Karpas-422 (cell line): ENCODE measurements at regions not wholly inside any gene's neighbourhood (a gene's known extent, or its start where the extent isn't known, plus 50 kb on each side); places are given as distances from the start of the nearest gene placed in this dataset.

Source experiments
- DNase-seq: peaks from one replicate; pipeline ENCODE4 v3.0.0-alpha.2; 2015
- H2AFZ ChIP-seq: fragments of 200-600 bp; sonication (generic); 2 replicates; pipeline ENCODE4 v1.6.1; 2014; ENCODE audit warnings: antibody characterized with exemption, low read length, mixed read lengths
- H3K27ac ChIP-seq: fragments of 200-600 bp; sonication (generic); 2 replicates; pipeline ENCODE4 v1.5.1; 2014; ENCODE audit warnings: mild to moderate bottlenecking, low read length, moderate library complexity
- H3K27me3 ChIP-seq: fragments of 200-600 bp; sonication (generic); 2 replicates; pipeline ENCODE4 v1.6.1; 2014; ENCODE audit warnings: low read length, mixed read lengths
- H3K36me3 ChIP-seq: fragments of 200-600 bp; sonication (generic); 2 replicates; pipeline ENCODE4 v1.6.1; 2014; ENCODE audit warnings: low read length, mixed read lengths; ENCODE audit not compliant: insufficient read depth
- H3K4me1 ChIP-seq: fragments of 200-600 bp; sonication (generic); 2 replicates; pipeline ENCODE4 v1.6.1; 2014; ENCODE audit warnings: mild to moderate bottlenecking, low read length, mixed read lengths
- H3K4me2 ChIP-seq: fragments of 200-600 bp; sonication (generic); 2 replicates; pipeline ENCODE4 v1.6.1; 2014; ENCODE audit warnings: low read length, low read depth, mild to moderate bottlenecking; ENCODE audit not compliant: poor library complexity, severe bottlenecking
- H3K4me3 ChIP-seq: fragments of 200-600 bp; sonication (generic); 2 replicates; pipeline ENCODE4 v1.5.1; 2014; ENCODE audit warnings: mild to moderate bottlenecking, antibody characterized with exemption, low read length, mixed read lengths
- H3K79me2 ChIP-seq: fragments of 200-600 bp; sonication (generic); 2 replicates; pipeline ENCODE4 v1.6.1; 2014; ENCODE audit warnings: mild to moderate bottlenecking, low read length, mixed read lengths
- H3K9ac ChIP-seq: fragments of 200-600 bp; sonication (generic); 2 replicates; pipeline ENCODE4 v1.6.0; 2014; ENCODE audit warnings: low read length
- H3K9me2 ChIP-seq: fragments of 200-600 bp; sonication (generic), shearing (Covaris generic); replicated peaks from 2 replicates; pipeline ENCODE4 v1.6.0; 2014; ENCODE audit warnings: mild to moderate bottlenecking, low read length, moderate library complexity; ENCODE audit not compliant: insufficient read depth
- H3K9me3 ChIP-seq: fragments of 300-700, 200-600 bp; sonication (generic); 2 replicates; pipeline ENCODE4 v1.6.1; 2014; ENCODE audit warnings: low read length, mixed read lengths
- H4K20me1 ChIP-seq: fragments of 200-600 bp; sonication (generic); 2 replicates; pipeline ENCODE4 v1.6.1; 2014; ENCODE audit warnings: mild to moderate bottlenecking, antibody characterized with exemption, low read length, low read depth; ENCODE audit not compliant: insufficient read depth

GRCh38 chr6:119545245-119545644 is 195.7 kb upstream of the MAN1A1 start:
- no peak for DNase-seq
- no peak overlapping the region for H3K9ac ChIP-seq
- H4K20me1 ChIP-seq: no peaks in the 10 kb centered on the region
- no peak overlapping the region for H3K27ac ChIP-seq
- H3K9me3 ChIP-seq: no peaks in the 10 kb centered on the region
- H2AFZ ChIP-seq: no peak overlapping the region
- no peaks in the 10 kb centered on the region for H3K27me3 ChIP-seq
- H3K4me3 ChIP-seq: no peak overlapping the region
- no peaks in the 10 kb centered on the region for H3K4me1 ChIP-seq
- H3K4me2 ChIP-seq: no peak overlapping the region
- H3K79me2 ChIP-seq: no peaks in the 10 kb centered on the region
- 0 out of 2 replicates have a peak, but pooled peaks cover 3% of the 10 kb centered on the region for H3K9me2 ChIP-seq
- no peaks in the 10 kb centered on the region for H3K36me3 ChIP-seq

GRCh38 chr6:119544325-119545175 is 195.0 kb upstream of the MAN1A1 start:
- H4K20me1 ChIP-seq: no peaks in the 10 kb centered on the region
- H3K9me3 ChIP-seq: no peaks in the 10 kb centered on the region
- no peaks in the 10 kb centered on the region for H3K4me1 ChIP-seq
- H3K9me2 ChIP-seq: 0 out of 2 replicates have a peak, but pooled peaks cover 3% of the 10 kb centered on the region
- no peaks in the 10 kb centered on the region for H3K36me3 ChIP-seq
- H3K4me2 ChIP-seq: no peak overlapping the region
- H3K27ac ChIP-seq: no peak overlapping the region
- no peak for DNase-seq
- H3K4me3 ChIP-seq: no peak overlapping the region
- H3K9ac ChIP-seq: no peak overlapping the region
- H3K27me3 ChIP-seq: no peaks in the 10 kb centered on the region
- H3K79me2 ChIP-seq: no peaks in the 10 kb centered on the region
- H2AFZ ChIP-seq: no peak overlapping the region

- DNase-seq: no peak
- no peaks in the 10 kb centered on the region for H3K36me3 ChIP-seq
- H3K27ac ChIP-seq: no peak overlapping the region
Measured at GRCh38 chr6:119543332-119543731, 193.8 kb upstream of the MAN1A1 start.

GRCh38 chr6:119542037-119542436 is 192.5 kb upstream of the MAN1A1 start:
- H3K9me3 ChIP-seq: no peaks in the 10 kb centered on the region
- H3K9ac ChIP-seq: no peak overlapping the region
- H3K27ac ChIP-seq: no peak overlapping the region
- H3K4me3 ChIP-seq: no peak overlapping the region
- H3K9me2 ChIP-seq: 0 out of 2 replicates have a peak, but pooled peaks cover 3% of the 10 kb centered on the region
- H3K27me3 ChIP-seq: no peaks in the 10 kb centered on the region
- H3K4me1 ChIP-seq: no peaks in the 10 kb centered on the region
- H3K79me2 ChIP-seq: no peaks in the 10 kb centered on the region
- no peak overlapping the region for H2AFZ ChIP-seq
- no peaks in the 10 kb centered on the region for H4K20me1 ChIP-seq
- no peak for DNase-seq
- H3K4me2 ChIP-seq: no peak overlapping the region
- no peaks in the 10 kb centered on the region for H3K36me3 ChIP-seq

More at GRCh38 chr6:119543332-119543731, 193.8 kb upstream of the MAN1A1 start:
- 0 out of 2 replicates have a peak, but pooled peaks cover 3% of the 10 kb centered on the region for H3K9me2 ChIP-seq
- H3K9ac ChIP-seq: no peak overlapping the region
- no peaks in the 10 kb centered on the region for H3K4me1 ChIP-seq
- no peaks in the 10 kb centered on the region for H3K27me3 ChIP-seq
- no peaks in the 10 kb centered on the region for H3K79me2 ChIP-seq
- H3K9me3 ChIP-seq: no peaks in the 10 kb centered on the region
- H4K20me1 ChIP-seq: no peaks in the 10 kb centered on the region
- H2AFZ ChIP-seq: no peak overlapping the region
- H3K4me2 ChIP-seq: no peak overlapping the region
- H3K4me3 ChIP-seq: no peak overlapping the region

GRCh38 chr6:119541132-119541905 is 191.8 kb upstream of the MAN1A1 start:
- Histone ChIP-seq H3K9me3 (no peaks in the 10 kb centered on the region), H3K4me3 (no peak overlapping the region), H2AFZ (no peak overlapping the region), H3K36me3 (no peaks in the 10 kb centered on the region), H4K20me1 (no peaks in the 10 kb centered on the region), H3K27me3 (no peaks in the 10 kb centered on the region), H3K9ac (no peak overlapping the region), H3K79me2 (no peaks in the 10 kb centered on the region), H3K27ac (no peak overlapping the region), H3K4me1 (no peaks in the 10 kb centered on the region), H3K9me2 (0 out of 2 replicates have a peak, but pooled peaks cover 3% of the 10 kb centered on the region), H3K4me2 (no peak overlapping the region)
- DNase-seq: no peak

GRCh38 chr6:119540417-119540816 is 190.9 kb upstream of the MAN1A1 start:
- no peak for DNase-seq
- Histone ChIP-seq H4K20me1 (no peaks in the 10 kb centered on the region), H3K79me2 (no peaks in the 10 kb centered on the region), H3K36me3 (no peaks in the 10 kb centered on the region), H3K9me2 (0 out of 2 replicates have a peak, but pooled peaks cover 3% of the 10 kb centered on the region), H3K9ac (no peak overlapping the region), H3K4me3 (no peak overlapping the region), H3K27ac (no peak overlapping the region), H2AFZ (no peak overlapping the region), H3K4me1 (no peaks in the 10 kb centered on the region), H3K9me3 (no peaks in the 10 kb centered on the region), H3K27me3 (no peaks in the 10 kb centered on the region), H3K4me2 (no peak overlapping the region)

GRCh38 chr6:119539066-119539746 is 189.6 kb upstream of the MAN1A1 start:
- H3K4me2 ChIP-seq: no peak overlapping the region
- H3K27me3 ChIP-seq: no peaks in the 10 kb centered on the region
- H3K4me3 ChIP-seq: no peak overlapping the region
- H3K4me1 ChIP-seq: peaks cover under 1% of the 10 kb centered on the region; the same call in 1 of the 2 replicates
- H3K79me2 ChIP-seq: no peaks in the 10 kb centered on the region
- H3K9me2 ChIP-seq: 0 out of 2 replicates have a peak, but pooled peaks cover 3% of the 10 kb centered on the region
- H3K36me3 ChIP-seq: no peaks in the 10 kb centered on the region
- no peak for DNase-seq
- no peaks in the 10 kb centered on the region for H3K9me3 ChIP-seq
- no peak overlapping the region for H3K27ac ChIP-seq
- H4K20me1 ChIP-seq: no peaks in the 10 kb centered on the region
- H2AFZ ChIP-seq: no peak overlapping the region
- H3K9ac ChIP-seq: no peak overlapping the region

GRCh38 chr6:119536666-119537065 is 187.1 kb upstream of the MAN1A1 start:
- no peaks in the 10 kb centered on the region for H3K9me2 ChIP-seq
- H4K20me1 ChIP-seq: no peaks in the 10 kb centered on the region
- no peaks in the 10 kb centered on the region for H3K79me2 ChIP-seq
- no peak overlapping the region for H3K9ac ChIP-seq
- peaks cover 17% of the 10 kb centered on the region for H3K4me1 ChIP-seq
- H3K4me3 ChIP-seq: no peak overlapping the region
- H2AFZ ChIP-seq: no peak overlapping the region
- DNase-seq: no peak
- H3K27ac ChIP-seq: no peak overlapping the region
- H3K9me3 ChIP-seq: no peaks in the 10 kb centered on the region
- H3K4me2 ChIP-seq: no peak overlapping the region
- no peaks in the 10 kb centered on the region for H3K27me3 ChIP-seq
- H3K36me3 ChIP-seq: no peaks in the 10 kb centered on the region
